ENCODE measurements at regions not wholly inside any gene's neighbourhood (a gene's known extent, or its start where the extent isn't known, plus 50 kb on each side); places are given as distances from the start of the nearest gene placed in this dataset.

DNA sequence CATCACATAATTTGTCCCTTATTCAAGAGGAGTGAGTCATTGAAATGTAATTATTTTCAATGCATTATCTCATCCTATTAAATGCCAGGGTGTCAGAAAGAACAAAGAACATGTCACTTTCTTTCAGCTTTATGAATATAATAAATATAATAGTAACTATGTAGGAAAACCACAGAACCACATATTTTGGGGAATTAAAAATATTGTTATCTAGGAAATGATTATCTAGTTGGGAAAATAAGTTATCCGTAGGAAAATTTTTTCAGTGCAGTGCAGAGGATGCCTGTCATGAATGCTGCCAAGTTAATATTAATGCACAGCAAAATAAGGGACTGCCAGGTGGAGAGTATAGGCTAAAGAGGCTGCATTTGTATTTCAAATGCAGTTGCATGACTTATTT lies 844.8 kb downstream of the MAT2B start:
- no peak for ATAC-seq
- TF ChIP-seq BACH2 (CRISPR knock-in tag; IDR thresholded peaks at IDR 0.05; ENCODE audit: borderline replicate concordance) = no peak
- peak; percentile 74 for TF ChIP-seq ISL1 (CRISPR knock-in tag; IDR thresholded peaks at IDR 0.05)
- TF ChIP-seq ZFP3 (CRISPR knock-in tag; IDR thresholded peaks at IDR 0.05) = no peak
- TF ChIP-seq, protein P1, sequence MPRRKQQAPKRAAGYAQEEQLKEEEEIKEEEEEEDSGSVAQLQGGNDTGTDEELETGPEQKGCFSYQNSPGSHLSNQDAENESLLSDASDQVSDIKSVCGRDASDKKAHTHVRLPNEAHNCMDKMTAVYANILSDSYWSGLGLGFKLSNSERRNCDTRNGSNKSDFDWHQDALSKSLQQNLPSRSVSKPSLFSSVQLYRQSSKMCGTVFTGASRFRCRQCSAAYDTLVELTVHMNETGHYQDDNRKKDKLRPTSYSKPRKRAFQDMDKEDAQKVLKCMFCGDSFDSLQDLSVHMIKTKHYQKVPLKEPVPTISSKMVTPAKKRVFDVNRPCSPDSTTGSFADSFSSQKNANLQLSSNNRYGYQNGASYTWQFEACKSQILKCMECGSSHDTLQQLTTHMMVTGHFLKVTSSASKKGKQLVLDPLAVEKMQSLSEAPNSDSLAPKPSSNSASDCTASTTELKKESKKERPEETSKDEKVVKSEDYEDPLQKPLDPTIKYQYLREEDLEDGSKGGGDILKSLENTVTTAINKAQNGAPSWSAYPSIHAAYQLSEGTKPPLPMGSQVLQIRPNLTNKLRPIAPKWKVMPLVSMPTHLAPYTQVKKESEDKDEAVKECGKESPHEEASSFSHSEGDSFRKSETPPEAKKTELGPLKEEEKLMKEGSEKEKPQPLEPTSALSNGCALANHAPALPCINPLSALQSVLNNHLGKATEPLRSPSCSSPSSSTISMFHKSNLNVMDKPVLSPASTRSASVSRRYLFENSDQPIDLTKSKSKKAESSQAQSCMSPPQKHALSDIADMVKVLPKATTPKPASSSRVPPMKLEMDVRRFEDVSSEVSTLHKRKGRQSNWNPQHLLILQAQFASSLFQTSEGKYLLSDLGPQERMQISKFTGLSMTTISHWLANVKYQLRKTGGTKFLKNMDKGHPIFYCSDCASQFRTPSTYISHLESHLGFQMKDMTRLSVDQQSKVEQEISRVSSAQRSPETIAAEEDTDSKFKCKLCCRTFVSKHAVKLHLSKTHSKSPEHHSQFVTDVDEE (CRISPR knock-in tag; IDR thresholded peaks at IDR 0.05) = no peak
- TF ChIP-seq ZC3H10 (CRISPR knock-in tag; IDR thresholded peaks at IDR 0.05) = 0 out of 2 replicates have a peak, but pooled peaks have one; percentile 12
- TF ChIP-seq, protein P2, sequence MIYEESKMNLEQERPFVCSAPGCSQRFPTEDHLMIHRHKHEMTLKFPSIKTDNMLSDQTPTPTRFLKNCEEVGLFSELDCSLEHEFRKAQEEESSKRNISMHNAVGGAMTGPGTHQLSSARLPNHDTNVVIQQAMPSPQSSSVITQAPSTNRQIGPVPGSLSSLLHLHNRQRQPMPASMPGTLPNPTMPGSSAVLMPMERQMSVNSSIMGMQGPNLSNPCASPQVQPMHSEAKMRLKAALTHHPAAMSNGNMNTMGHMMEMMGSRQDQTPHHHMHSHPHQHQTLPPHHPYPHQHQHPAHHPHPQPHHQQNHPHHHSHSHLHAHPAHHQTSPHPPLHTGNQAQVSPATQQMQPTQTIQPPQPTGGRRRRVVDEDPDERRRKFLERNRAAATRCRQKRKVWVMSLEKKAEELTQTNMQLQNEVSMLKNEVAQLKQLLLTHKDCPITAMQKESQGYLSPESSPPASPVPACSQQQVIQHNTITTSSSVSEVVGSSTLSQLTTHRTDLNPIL (CRISPR knock-in tag; IDR thresholded peaks at IDR 0.05; ENCODE audit: low read depth) = 0 out of 2 replicates have a peak, but pooled peaks have one; percentile 21

DNA sequence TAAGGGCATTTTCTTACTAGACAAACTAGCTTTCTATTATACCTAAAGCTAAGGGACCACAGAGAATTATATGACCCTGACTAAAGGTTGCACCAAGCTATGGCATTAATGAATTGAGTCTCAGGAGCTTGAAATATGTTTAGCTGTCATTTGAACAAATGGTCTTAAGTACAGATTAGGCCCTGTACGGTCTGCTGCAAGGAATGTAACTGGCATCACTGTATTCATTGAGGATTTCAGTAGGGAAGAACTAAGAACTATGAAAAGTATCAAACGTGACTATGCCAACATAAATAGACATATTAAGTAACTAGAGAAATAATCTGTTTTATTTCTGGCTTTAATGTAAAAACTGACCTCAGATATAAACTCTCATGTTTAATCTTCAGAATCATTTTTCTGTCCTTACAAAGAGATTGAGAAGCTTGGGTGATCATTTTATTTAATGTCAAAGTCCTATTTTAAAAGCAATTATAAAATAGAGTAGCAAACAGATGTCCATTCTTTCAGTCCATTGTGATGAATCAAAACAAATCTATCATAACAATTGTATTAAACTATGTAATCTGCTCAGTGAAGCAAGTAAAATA lies 845.9 kb downstream of the MAT2B start:
- ATAC-seq = peak; percentile 74
- TF ChIP-seq, protein P2 (CRISPR knock-in tag; IDR thresholded peaks at IDR 0.05; ENCODE audit: low read depth) = peak; percentile 70; the same call in 1 of the 2 replicates
- no peak for TF ChIP-seq ARNTL (CRISPR knock-in tag; IDR thresholded peaks at IDR 0.05; ENCODE audit: borderline replicate concordance, low read depth)
- TF ChIP-seq SNAI2 (CRISPR knock-in tag; IDR thresholded peaks at IDR 0.05) = no peak
- TF ChIP-seq ZNF565 (CRISPR knock-in tag; conservative IDR thresholded peaks at IDR 0.05; ENCODE audit: low read depth) = no peak
- 0 out of 2 replicates have a peak, but pooled peaks have one; percentile 45 for TF ChIP-seq ZC3H10 (CRISPR knock-in tag; IDR thresholded peaks at IDR 0.05)
- no peak for TF ChIP-seq ZFP3 (CRISPR knock-in tag; IDR thresholded peaks at IDR 0.05)
- TF ChIP-seq OSR1 (CRISPR knock-in tag; IDR thresholded peaks at IDR 0.05) = no peak
- TF ChIP-seq BACH2 (CRISPR knock-in tag; IDR thresholded peaks at IDR 0.05; ENCODE audit: borderline replicate concordance) = no peak
- peak; percentile 75 for TF ChIP-seq TCF4 (CRISPR knock-in tag; IDR thresholded peaks at IDR 0.05; ENCODE audit: borderline replicate concordance)
- peak; percentile 98 for TF ChIP-seq ISL1 (CRISPR knock-in tag; IDR thresholded peaks at IDR 0.05)
- no peak for TF ChIP-seq ZNF70 (CRISPR knock-in tag; IDR thresholded peaks at IDR 0.05)
- no peak for TF ChIP-seq RARB (CRISPR knock-in tag; IDR thresholded peaks at IDR 0.05)
- TF ChIP-seq, protein P3, sequence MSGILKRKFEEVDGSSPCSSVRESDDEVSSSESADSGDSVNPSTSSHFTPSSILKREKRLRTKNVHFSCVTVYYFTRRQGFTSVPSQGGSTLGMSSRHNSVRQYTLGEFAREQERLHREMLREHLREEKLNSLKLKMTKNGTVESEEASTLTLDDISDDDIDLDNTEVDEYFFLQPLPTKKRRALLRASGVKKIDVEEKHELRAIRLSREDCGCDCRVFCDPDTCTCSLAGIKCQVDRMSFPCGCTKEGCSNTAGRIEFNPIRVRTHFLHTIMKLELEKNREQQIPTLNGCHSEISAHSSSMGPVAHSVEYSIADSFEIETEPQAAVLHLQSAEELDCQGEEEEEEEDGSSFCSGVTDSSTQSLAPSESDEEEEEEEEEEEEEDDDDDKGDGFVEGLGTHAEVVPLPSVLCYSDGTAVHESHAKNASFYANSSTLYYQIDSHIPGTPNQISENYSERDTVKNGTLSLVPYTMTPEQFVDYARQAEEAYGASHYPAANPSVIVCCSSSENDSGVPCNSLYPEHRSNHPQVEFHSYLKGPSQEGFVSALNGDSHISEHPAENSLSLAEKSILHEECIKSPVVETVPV (CRISPR knock-in tag; IDR thresholded peaks at IDR 0.05) = no peak
- TF ChIP-seq, protein P4, sequence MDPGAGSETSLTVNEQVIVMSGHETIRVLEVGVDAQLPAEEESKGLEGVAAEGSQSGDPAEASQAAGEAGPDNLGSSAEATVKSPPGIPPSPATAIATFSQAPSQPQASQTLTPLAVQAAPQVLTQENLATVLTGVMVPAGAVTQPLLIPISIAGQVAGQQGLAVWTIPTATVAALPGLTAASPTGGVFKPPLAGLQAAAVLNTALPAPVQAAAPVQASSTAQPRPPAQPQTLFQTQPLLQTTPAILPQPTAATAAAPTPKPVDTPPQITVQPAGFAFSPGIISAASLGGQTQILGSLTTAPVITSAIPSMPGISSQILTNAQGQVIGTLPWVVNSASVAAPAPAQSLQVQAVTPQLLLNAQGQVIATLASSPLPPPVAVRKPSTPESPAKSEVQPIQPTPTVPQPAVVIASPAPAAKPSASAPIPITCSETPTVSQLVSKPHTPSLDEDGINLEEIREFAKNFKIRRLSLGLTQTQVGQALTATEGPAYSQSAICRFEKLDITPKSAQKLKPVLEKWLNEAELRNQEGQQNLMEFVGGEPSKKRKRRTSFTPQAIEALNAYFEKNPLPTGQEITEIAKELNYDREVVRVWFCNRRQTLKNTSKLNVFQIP (CRISPR knock-in tag; IDR thresholded peaks at IDR 0.05; ENCODE audit: borderline replicate concordance, low read depth) = no peak
- TF ChIP-seq GLIS3 (CRISPR knock-in tag; IDR thresholded peaks at IDR 0.05) = no peak
- TF ChIP-seq ZFP30 (CRISPR knock-in tag; IDR thresholded peaks at IDR 0.05) = no peak
- TF ChIP-seq ZNF8 (CRISPR knock-in tag; IDR thresholded peaks at IDR 0.05) = no peak
- TF ChIP-seq TOX (CRISPR knock-in tag; IDR thresholded peaks at IDR 0.05; ENCODE audit: borderline replicate concordance) = no peak
- TF ChIP-seq, protein P1 (CRISPR knock-in tag; IDR thresholded peaks at IDR 0.05) = peak; percentile 34; the same call in 1 of the 2 replicates
- peak; percentile 64; the same call in 1 of the 2 replicates for TF ChIP-seq ESRRG (CRISPR knock-in tag; IDR thresholded peaks at IDR 0.05)
- TF ChIP-seq, protein P5, sequence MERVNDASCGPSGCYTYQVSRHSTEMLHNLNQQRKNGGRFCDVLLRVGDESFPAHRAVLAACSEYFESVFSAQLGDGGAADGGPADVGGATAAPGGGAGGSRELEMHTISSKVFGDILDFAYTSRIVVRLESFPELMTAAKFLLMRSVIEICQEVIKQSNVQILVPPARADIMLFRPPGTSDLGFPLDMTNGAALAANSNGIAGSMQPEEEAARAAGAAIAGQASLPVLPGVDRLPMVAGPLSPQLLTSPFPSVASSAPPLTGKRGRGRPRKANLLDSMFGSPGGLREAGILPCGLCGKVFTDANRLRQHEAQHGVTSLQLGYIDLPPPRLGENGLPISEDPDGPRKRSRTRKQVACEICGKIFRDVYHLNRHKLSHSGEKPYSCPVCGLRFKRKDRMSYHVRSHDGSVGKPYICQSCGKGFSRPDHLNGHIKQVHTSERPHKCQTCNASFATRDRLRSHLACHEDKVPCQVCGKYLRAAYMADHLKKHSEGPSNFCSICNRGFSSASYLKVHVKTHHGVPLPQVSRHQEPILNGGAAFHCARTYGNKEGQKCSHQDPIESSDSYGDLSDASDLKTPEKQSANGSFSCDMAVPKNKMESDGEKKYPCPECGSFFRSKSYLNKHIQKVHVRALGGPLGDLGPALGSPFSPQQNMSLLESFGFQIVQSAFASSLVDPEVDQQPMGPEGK (CRISPR knock-in tag; IDR thresholded peaks at IDR 0.05; ENCODE audit: borderline replicate concordance) = no peak

Measured in SK-N-SH treated with all-trans-retinoic acid at 6 μM for 48 hours (cell line).